ENCODE measurements at regions not wholly inside any gene's neighbourhood (a gene's known extent, or its start where the extent isn't known, plus 50 kb on each side); places are given as distances from the start of the nearest gene placed in this dataset.
"Not testable (repeated sequence)": the region's sequence is repeated elsewhere in the genome, so short reads cannot be mapped to it uniquely, and the experiment has no call there.

DNA sequence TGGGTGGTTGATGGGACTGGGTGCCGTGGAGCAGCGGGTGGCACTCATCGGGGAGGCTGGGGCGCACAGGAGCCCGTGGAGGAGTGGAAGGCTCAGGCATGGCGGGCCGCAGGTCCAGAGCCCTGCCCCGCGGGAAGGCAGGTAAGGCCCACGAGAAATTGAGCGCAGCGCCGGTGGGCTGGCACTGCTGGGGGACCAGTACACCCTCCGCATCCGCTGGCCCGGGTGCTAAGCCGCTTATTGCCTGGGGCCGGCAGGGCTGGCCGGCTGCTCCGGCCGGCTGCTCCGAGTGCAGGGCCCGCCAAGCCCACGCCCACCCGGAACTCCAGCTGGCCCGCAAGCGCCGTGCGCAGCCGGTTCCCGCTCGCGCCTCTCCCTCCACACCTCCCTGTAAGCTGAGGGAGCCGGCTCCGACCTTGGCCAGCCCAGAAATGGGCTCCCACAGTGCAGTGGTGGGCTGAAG is 85.1 kb upstream of the FAT4 start:
- no peak for TF ChIP-seq CTCF (IDR thresholded peaks at IDR 0.05; ENCODE audit: low read depth, low read length)

DNA sequence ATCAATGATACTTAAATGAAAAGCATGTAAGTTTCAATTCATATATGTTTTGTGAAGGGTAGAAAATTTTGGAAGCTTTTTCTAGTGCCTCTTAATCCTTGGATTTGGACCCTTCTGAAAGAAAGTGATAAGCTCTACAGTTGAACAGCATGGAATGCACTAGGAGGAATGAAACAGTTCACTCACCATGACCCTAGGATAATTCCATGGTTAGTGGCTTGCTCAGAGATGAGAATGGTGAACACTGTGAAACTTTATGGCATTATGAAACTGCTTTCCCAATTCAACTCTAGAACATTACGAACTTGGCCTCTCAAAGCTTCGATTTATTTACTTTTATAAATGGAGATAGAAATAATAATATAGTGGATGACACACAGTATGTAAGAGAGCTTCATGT is 88.9 kb upstream of the FAT4 start:
- TF ChIP-seq CTCF (IDR thresholded peaks at IDR 0.05; ENCODE audit: low read depth, low read length): no peak
- H3K4me3 ChIP-seq (ENCODE audit: low read depth, low read length): no peak overlapping the region

More for the DNA sequence above, 85.1 kb upstream of the FAT4 start:
- no peak overlapping the region for H3K4me3 ChIP-seq (ENCODE audit: low read depth, low read length)

DNA sequence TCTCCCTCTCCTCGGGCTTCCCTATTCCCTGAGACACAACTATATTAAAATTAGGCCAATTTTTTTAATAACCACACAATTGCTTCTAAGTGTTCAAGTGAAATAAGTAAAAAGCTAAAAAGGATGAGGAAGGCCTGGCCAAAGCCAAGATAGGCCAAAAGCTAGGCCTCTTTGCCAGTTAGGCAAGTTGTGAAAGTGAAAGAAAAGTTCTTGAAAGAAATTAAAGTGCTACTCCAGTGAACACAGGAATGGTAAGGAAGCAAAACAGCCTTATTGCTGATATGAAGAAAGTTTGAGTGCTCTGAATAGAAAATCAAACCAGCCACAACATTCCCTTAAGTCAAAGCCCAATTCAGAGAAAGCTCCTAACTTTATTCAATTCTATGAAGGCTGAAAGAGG is 114.2 kb upstream of the FAT4 start:
- H3K4me3 ChIP-seq (ENCODE audit: low read depth, low read length): no peak overlapping the region
- no peak for TF ChIP-seq CTCF (IDR thresholded peaks at IDR 0.05; ENCODE audit: low read depth, low read length)

DNA sequence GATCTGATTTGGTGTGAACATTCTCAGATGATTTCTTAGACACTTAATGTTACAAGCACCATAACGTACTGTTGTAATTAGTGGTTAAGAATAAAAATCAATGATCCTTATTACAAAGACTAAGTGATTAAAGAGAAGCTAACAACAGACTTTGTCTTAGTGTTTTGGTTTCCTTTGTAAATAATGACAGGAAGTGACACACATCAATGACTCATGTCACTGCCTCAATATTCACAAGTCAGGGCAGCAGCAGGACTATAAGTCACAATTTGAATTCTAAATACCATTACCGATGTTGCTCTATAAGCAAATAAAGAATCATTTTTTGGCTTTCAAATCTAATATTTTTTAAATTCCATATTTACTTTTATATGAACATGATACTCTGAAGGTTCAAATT is 115.8 kb upstream of the FAT4 start:
- TF ChIP-seq CTCF (IDR thresholded peaks at IDR 0.05; ENCODE audit: low read depth, low read length): no peak
- no peak overlapping the region for H3K4me3 ChIP-seq (ENCODE audit: low read depth, low read length)

- H3K4me3 ChIP-seq (ENCODE audit: low read depth, low read length): not testable (repeated sequence)
Measured at GRCh38 chr4:125191874-125192459, 122.8 kb upstream of the FAT4 start.

GRCh38 chr4:125191232-125191631 is 123.5 kb upstream of the FAT4 start:
- no peak overlapping the region for H3K4me3 ChIP-seq (ENCODE audit: low read depth, low read length)
- TF ChIP-seq CTCF (IDR thresholded peaks at IDR 0.05; ENCODE audit: low read depth, low read length): no peak

GRCh38 chr4:125187226-125188176 is 127.3 kb upstream of the FAT4 start:
- no peak overlapping the region for H3K4me3 ChIP-seq (ENCODE audit: low read depth, low read length)
- no peak for TF ChIP-seq CTCF (IDR thresholded peaks at IDR 0.05; ENCODE audit: low read depth, low read length)

All from WI38 (cell line).